Liver (tissue), 7 donors: ENCODE measurements at regions not wholly inside any gene's neighbourhood (a gene's known extent, or its start where the extent isn't known, plus 50 kb on each side); places are given as distances from the start of the nearest gene placed in this dataset.

Source experiments
- DNase-seq: peaks from one replicate; pipeline ENCODE4 v3.0.0-alpha.2; 2017; ENCODE audit warnings: low spot score
- H3K27ac ChIP-seq, 2 donors: one replicate each; pipeline ENCODE4 v1.7.0; 2013; ENCODE audit warnings: inconsistent platforms in 2 of 2, low read length in 2 of 2, control low read depth in 1 of 2, low read depth in 1 of 2, mild to moderate bottlenecking in 1 of 2
- H3K27me3 ChIP-seq, 4 donors: one replicate each; pipeline versions ENCODE4 v1.6.1 to v1.7.0; 2013; ENCODE audit warnings: low read length in 3 of 4, inconsistent platforms in 1 of 4, mild to moderate bottlenecking in 1 of 4, moderate library complexity in 1 of 4; ENCODE audit not compliant: control insufficient read depth in 4 of 4, insufficient read depth in 4 of 4
- H3K36me3 ChIP-seq, 4 donors: one replicate each; pipeline versions ENCODE4 v1.6.1 to v1.7.0; 2013; ENCODE audit warnings: low read length in 3 of 4, mild to moderate bottlenecking in 3 of 4, low read depth in 1 of 4, moderate library complexity in 1 of 4; ENCODE audit not compliant: control insufficient read depth in 4 of 4, insufficient read depth in 3 of 4
- H3K4me1 ChIP-seq, 4 donors: one replicate each; pipeline versions ENCODE4 v1.6.1 to v1.7.0; 2013; ENCODE audit warnings: low read length in 3 of 4, mild to moderate bottlenecking in 3 of 4, moderate library complexity in 1 of 4; ENCODE audit not compliant: control insufficient read depth in 4 of 4, insufficient read depth in 4 of 4
- H3K4me3 ChIP-seq, 3 donors: one replicate each; pipeline versions ENCODE4 v1.6.1 to v1.7.0; 2013; ENCODE audit warnings: low read length in 3 of 3, control low read depth in 1 of 3, low read depth in 1 of 3, mild to moderate bottlenecking in 1 of 3
- H3K9ac ChIP-seq, 2 donors: one replicate each; pipeline ENCODE4 v1.7.0; 2013; ENCODE audit warnings: low read length in 2 of 2, mild to moderate bottlenecking in 2 of 2, moderate library complexity in 2 of 2, control low read depth in 1 of 2, low read depth in 1 of 2
- H3K9me3 ChIP-seq, 4 donors: one replicate each; pipeline versions ENCODE4 v1.6.1 to v1.7.0; 2013; ENCODE audit warnings: low read length in 3 of 4; ENCODE audit not compliant: control insufficient read depth in 4 of 4
- EGR1 ChIP-seq, 2 donors: IDR thresholded peaks; 2 replicates each; pipeline ENCODE4 v1.6.1; 2016 to 2018; ENCODE audit warnings: antibody characterized with exemption in 2 of 2, low read depth in 2 of 2
- FOXA1 ChIP-seq: IDR thresholded peaks from 2 replicates; pipeline ENCODE4 v1.6.1; 2016; ENCODE audit warnings: antibody characterized with exemption
- GABPA ChIP-seq, 2 donors: IDR thresholded peaks in 1 of 2; conservative IDR thresholded peaks in 1 of 2; 2 replicates each; pipeline ENCODE4 v1.6.1; 2016; ENCODE audit warnings: antibody characterized with exemption in 2 of 2, mild to moderate bottlenecking in 1 of 2, moderate library complexity in 1 of 2
- HNF4A ChIP-seq, 2 donors: conservative IDR thresholded peaks; 2 replicates each; pipeline ENCODE4 v1.6.1; 2016; ENCODE audit warnings: antibody characterized with exemption in 2 of 2, mild to moderate bottlenecking in 2 of 2
- HNF4G ChIP-seq: IDR thresholded peaks from 2 replicates; pipeline ENCODE4 v1.6.1; 2016; ENCODE audit warnings: antibody characterized with exemption
- JUND ChIP-seq, 2 donors: IDR thresholded peaks; 2 replicates each; pipeline ENCODE4 v1.6.1; 2016; ENCODE audit warnings: antibody characterized with exemption in 2 of 2
- MAX ChIP-seq: IDR thresholded peaks from 2 replicates; pipeline ENCODE4 v1.6.1; 2016; ENCODE audit warnings: antibody characterized with exemption
- NR2F2 ChIP-seq: IDR thresholded peaks from 2 replicates; pipeline ENCODE4 v1.6.1; 2016; ENCODE audit warnings: antibody characterized with exemption
- RAD21 ChIP-seq, 2 donors: IDR thresholded peaks; 2 replicates each; pipeline ENCODE4 v1.6.1; 2016; ENCODE audit warnings: antibody characterized with exemption in 2 of 2, mild to moderate bottlenecking in 2 of 2
- REST ChIP-seq: IDR thresholded peaks from 2 replicates; pipeline ENCODE4 v1.6.1; 2016; ENCODE audit warnings: antibody characterized with exemption, mild to moderate bottlenecking
- RXRA ChIP-seq, 2 donors: IDR thresholded peaks; 2 replicates each; pipeline ENCODE4 v1.6.1; 2017 to 2018; ENCODE audit warnings: antibody characterized with exemption in 2 of 2, mild to moderate bottlenecking in 1 of 2
- SP1 ChIP-seq: IDR thresholded peaks from 2 replicates; pipeline ENCODE4 v1.6.1; 2018; ENCODE audit warnings: antibody characterized with exemption, mild to moderate bottlenecking
- TAF1 ChIP-seq: conservative IDR thresholded peaks from 2 replicates; pipeline ENCODE4 v1.6.1; 2016; ENCODE audit warnings: antibody characterized with exemption, mild to moderate bottlenecking
- ZBTB33 ChIP-seq: IDR thresholded peaks from 2 replicates; pipeline ENCODE4 v1.6.1; 2016; ENCODE audit warnings: antibody characterized with exemption
- WGBS: extraction: QIAGEN DNeasy Blood & Tissue Kit; methylation state at CpG from one replicate; pipeline ENCODE4 v1.1.7; 2013; 5-methylcytosine and 5-hydroxymethylcytosine counted together
- donor health status: healthy.
- donor health status: healthy.
- donor health status: healthy.
- donor health status: healthy.

- TF ChIP-seq TAF1 (no peak), ZBTB33 (no peak), EGR1 (IDR thresholded peaks at IDR 0.05; ENCODE audit: low read depth in 2 of 2) (no peak), NR2F2 (no peak), HNF4G (no peak), JUND (IDR thresholded peaks at IDR 0.05) (no peak), RAD21 (IDR thresholded peaks at IDR 0.05) (no peak), FOXA1 (no peak), SP1 (no peak), REST (no peak)
- no peaks in the 10 kb centered on the region for H3K36me3 ChIP-seq
- no peaks in the 10 kb centered on the region for H3K4me1 ChIP-seq
- no peak overlapping the region for H3K9ac ChIP-seq
- H3K27ac ChIP-seq, result no peak overlapping the region
- H3K27me3 ChIP-seq, result no peaks in the 10 kb centered on the region
- H3K4me3 ChIP-seq, result no peak overlapping the region
- peaks cover 3 to 9% (median 7%) of the 10 kb centered on the region in 4 donors for H3K9me3 ChIP-seq
- no peak for DNase-seq
- WGBS, result 54% methylated on average over 3 of the region's 3 CpGs
These were observed 403.9 kb upstream of the TNP1 start for GRCh38 chr2:217263756-217264155.

GRCh38 chr2:217262911-217263310 is 403.0 kb upstream of the TNP1 start:
- H3K9ac ChIP-seq, result no peak overlapping the region
- H3K9me3 ChIP-seq, result peaks cover 3 to 7% (median 6%) of the 10 kb centered on the region in 4 donors
- no peaks in the 10 kb centered on the region for H3K36me3 ChIP-seq
- H3K4me1 ChIP-seq, result no peaks in the 10 kb centered on the region
- TF ChIP-seq HNF4A (conservative IDR thresholded peaks at IDR 0.05) (no peak), SP1 (no peak), MAX (no peak), RAD21 (IDR thresholded peaks at IDR 0.05) (no peak), TAF1 (no peak), NR2F2 (no peak), REST (no peak), EGR1 (IDR thresholded peaks at IDR 0.05; ENCODE audit: low read depth in 2 of 2) (no peak), JUND (IDR thresholded peaks at IDR 0.05) (no peak), GABPA (IDR thresholded peaks at IDR 0.05 in 1 of 2, conservative IDR thresholded peaks at IDR 0.05 in 1 of 2) (no peak), RXRA (IDR thresholded peaks at IDR 0.05) (no peak), FOXA1 (no peak)
- H3K27ac ChIP-seq, result no peak overlapping the region
- 55% methylated on average over 2 of the region's 2 CpGs for WGBS
- no peak overlapping the region for H3K4me3 ChIP-seq
- no peak for DNase-seq
- no peaks in the 10 kb centered on the region for H3K27me3 ChIP-seq
